H9 (cell line): ENCODE measurements at regions not wholly inside any gene's neighbourhood (a gene's known extent, or its start where the extent isn't known, plus 50 kb on each side); places are given as distances from the start of the nearest gene placed in this dataset.

Experiments used
- DNase-seq: peaks from one replicate; pipeline ENCODE4 v3.0.0-alpha.2; 2017
- H2AFZ ChIP-seq: one replicate; pipeline ENCODE4 v1.6.1; 2013; ENCODE audit warnings: mild to moderate bottlenecking, low read length, control low read depth, moderate library complexity
- H2AK5ac ChIP-seq: 2 replicates; pipeline ENCODE4 v1.6.1; 2013; ENCODE audit warnings: low read length, control low read depth, mixed read lengths; ENCODE audit not compliant: insufficient read length
- H2BK120ac ChIP-seq: one replicate; pipeline ENCODE4 v1.6.1; 2013; ENCODE audit warnings: low read depth, mild to moderate bottlenecking, low read length, control low read depth, inconsistent platforms; ENCODE audit not compliant: poor library complexity, severe bottlenecking
- H2BK12ac ChIP-seq: 2 replicates; pipeline ENCODE4 v1.6.1; 2013; ENCODE audit warnings: low read length, control low read depth, mixed read lengths, low read depth; ENCODE audit not compliant: insufficient read length
- H2BK15ac ChIP-seq: 2 replicates; pipeline ENCODE4 v1.6.1; 2013; ENCODE audit warnings: low read depth, low read length, control low read depth
- H2BK20ac ChIP-seq: one replicate; pipeline ENCODE4 v1.6.1; 2013; ENCODE audit warnings: low read depth, mild to moderate bottlenecking, low read length, control low read depth, inconsistent platforms; ENCODE audit not compliant: poor library complexity, severe bottlenecking
- H2BK5ac ChIP-seq: 2 replicates; pipeline ENCODE4 v1.6.1; 2013; ENCODE audit warnings: low read length, control low read depth, mixed read lengths; ENCODE audit not compliant: insufficient read length
- H3K14ac ChIP-seq: 2 replicates; pipeline ENCODE4 v1.6.1; 2013; ENCODE audit warnings: low read length, control low read depth; ENCODE audit not compliant: insufficient read depth
- H3K18ac ChIP-seq: 2 replicates; pipeline ENCODE4 v1.6.1; 2013; ENCODE audit warnings: low read depth, mild to moderate bottlenecking, mixed read lengths, low read length, control low read depth; ENCODE audit not compliant: insufficient read length
- H3K23ac ChIP-seq: 2 replicates; pipeline ENCODE4 v1.6.1; 2013; ENCODE audit warnings: low read length, control low read depth, mixed read lengths, low read depth; ENCODE audit not compliant: insufficient read length
- H3K23me2 ChIP-seq: 2 replicates; pipeline ENCODE4 v1.6.1; 2013; ENCODE audit warnings: low read depth, mild to moderate bottlenecking, mixed read lengths, low read length, control low read depth; ENCODE audit not compliant: insufficient read length, poor library complexity, severe bottlenecking
- H3K27ac ChIP-seq: 2 replicates; pipeline ENCODE4 v1.5.1; 2013; ENCODE audit warnings: low read length, control low read depth, mixed read lengths, low read depth; ENCODE audit not compliant: insufficient read length
- H3K27me3 ChIP-seq: 2 replicates; pipeline ENCODE4 v1.6.1; 2013; ENCODE audit warnings: low read length, control low read depth, inconsistent platforms; ENCODE audit not compliant: insufficient read depth
- H3K4ac ChIP-seq: 2 replicates; pipeline ENCODE4 v1.6.1; 2013; ENCODE audit warnings: low read depth, mild to moderate bottlenecking, control low read depth, inconsistent platforms, low read length, moderate library complexity
- H3K4me1 ChIP-seq: 2 replicates; pipeline ENCODE4 v1.6.1; 2013; ENCODE audit warnings: low read length, control low read depth, inconsistent platforms; ENCODE audit not compliant: insufficient read depth
- H3K4me2 ChIP-seq: 2 replicates; pipeline ENCODE4 v1.6.1; 2013; ENCODE audit warnings: low read length, control low read depth, mixed read lengths; ENCODE audit not compliant: insufficient read length, insufficient read depth
- H3K56ac ChIP-seq: 2 replicates; pipeline ENCODE4 v1.6.1; 2013; ENCODE audit warnings: low read depth, mild to moderate bottlenecking, mixed read lengths, low read length, control low read depth; ENCODE audit not compliant: insufficient read length
- H3K79me1 ChIP-seq: 2 replicates; pipeline ENCODE4 v1.6.1; 2013; ENCODE audit warnings: low read depth, mild to moderate bottlenecking, moderate library complexity, low read length, control low read depth, inconsistent platforms; ENCODE audit not compliant: insufficient read depth, poor library complexity, severe bottlenecking
- H3K79me2 ChIP-seq: 2 replicates; pipeline ENCODE4 v1.6.1; 2013; ENCODE audit warnings: low read length, control low read depth, inconsistent platforms; ENCODE audit not compliant: insufficient read depth
- H3K9ac ChIP-seq: 2 replicates; pipeline ENCODE4 v1.6.1; 2013; ENCODE audit warnings: low read length, control low read depth, mixed read lengths; ENCODE audit not compliant: insufficient read length; ENCODE audit errors: extremely low read depth
- H3K9me3 ChIP-seq: one replicate; pipeline ENCODE4 v1.6.1; 2013; ENCODE audit warnings: low read depth, low read length, inconsistent platforms; ENCODE audit not compliant: control insufficient read depth
- H3T11ph ChIP-seq: one replicate; pipeline ENCODE4 v1.6.1; 2013; ENCODE audit warnings: mild to moderate bottlenecking, low read length, control low read depth, inconsistent platforms
- H4K20me1 ChIP-seq: one replicate; pipeline ENCODE4 v1.6.1; 2013; ENCODE audit not compliant: control insufficient read depth, insufficient read length, insufficient read depth
- H4K5ac ChIP-seq: 2 replicates; pipeline ENCODE4 v1.6.1; 2013; ENCODE audit warnings: low read depth, mild to moderate bottlenecking, mixed read lengths, low read length, control low read depth; ENCODE audit not compliant: insufficient read length
- H4K8ac ChIP-seq: replicated peaks from 2 replicates; pipeline ENCODE4 v1.6.1; 2013; ENCODE audit warnings: low read length, control low read depth, mixed read lengths, low read depth; ENCODE audit not compliant: insufficient read length
- H4K91ac ChIP-seq: 2 replicates; pipeline ENCODE4 v1.6.1; 2013; ENCODE audit warnings: low read depth, mild to moderate bottlenecking, moderate library complexity, mixed read lengths, low read length, control low read depth; ENCODE audit not compliant: insufficient read length
- H3K27ac Mint-ChIP-seq, 3 experiments: 2 replicates in 2 of 3; 3 replicates in 1 of 3; pipeline ENCODE4 v1.8.0; 2020 to 2021; ENCODE audit warnings: mixed read lengths in 3 of 3, mild to moderate bottlenecking in 1 of 3, moderate library complexity in 1 of 3
- H3K27me3 Mint-ChIP-seq: 2 replicates; pipeline ENCODE4 v1.8.0; 2021; ENCODE audit warnings: low read depth, mild to moderate bottlenecking, moderate library complexity, mixed read lengths
- H3K36me3 Mint-ChIP-seq, 3 experiments: 2 replicates in 2 of 3; 3 replicates in 1 of 3; pipeline ENCODE4 v1.8.0; 2020 to 2021; ENCODE audit warnings: low read depth in 3 of 3, mixed read lengths in 3 of 3; ENCODE audit not compliant: insufficient read depth in 1 of 3
- H3K4me1 Mint-ChIP-seq, 2 experiments: 2 replicates each; pipeline ENCODE4 v1.8.0; 2020; ENCODE audit warnings: mixed read lengths in 2 of 2
- H3K4me3 Mint-ChIP-seq, 2 experiments: 2 replicates in 1 of 2; 3 replicates in 1 of 2; pipeline ENCODE4 v1.8.0; 2020 to 2021; ENCODE audit warnings: mild to moderate bottlenecking in 2 of 2, mixed read lengths in 2 of 2, moderate library complexity in 1 of 2
- H3K9me3 Mint-ChIP-seq, 2 experiments: 2 replicates in 1 of 2; 3 replicates in 1 of 2; pipeline ENCODE4 v1.8.0; 2020; ENCODE audit warnings: mild to moderate bottlenecking in 2 of 2, mixed read lengths in 2 of 2, moderate library complexity in 1 of 2
- CTCF ChIP-seq: fragments of 200-600 bp; sonication (generic); conservative IDR thresholded peaks from 3 replicates; pipeline ENCODE4 v1.8.0; 2021; ENCODE audit warnings: antibody characterized with exemption, mild to moderate bottlenecking
- WGBS: extraction: QIAGEN DNeasy Blood & Tissue Kit; methylation state at CpG from one replicate; pipeline ENCODE4 v1.1.7; 2013; ENCODE audit warnings: missing lambda C conversion rate, low lambda C conversion rate, mixed read lengths; ENCODE audit not compliant: insufficient read length; ENCODE audit errors: extremely low coverage; 5-methylcytosine and 5-hydroxymethylcytosine counted together

- H3K9me3 Mint-ChIP-seq: 0 out of 5 replicates have a peak, but pooled peaks cover 0 to 2% of the 10 kb centered on the region in 2 experiments
- Histone ChIP-seq H3K9ac (no peak overlapping the region), H3K9me3 (no peaks in the 10 kb centered on the region), H4K91ac (no peak overlapping the region), H2AK5ac (no peak overlapping the region), H3K56ac (no peak overlapping the region), H2BK5ac (no peak overlapping the region), H2BK20ac (no peak overlapping the region), H3K4ac (no peak overlapping the region), H3K4me2 (no peak overlapping the region), H2BK15ac (no peak overlapping the region), H2BK12ac (no peak overlapping the region), H3K23me2 (no peaks in the 10 kb centered on the region), H3K14ac (no peak overlapping the region), H2BK120ac (no peak overlapping the region), H3K18ac (no peak overlapping the region), H3T11ph (no peak overlapping the region), H4K5ac (no peak overlapping the region), H3K23ac (no peak overlapping the region), H3K27me3 (no peaks in the 10 kb centered on the region), H4K20me1 (no peaks in the 10 kb centered on the region), H2AFZ (no peak overlapping the region), H3K4me1 (no peaks in the 10 kb centered on the region), H4K8ac (no peak overlapping the region), H3K79me2 (no peaks in the 10 kb centered on the region), H3K79me1 (no peaks in the 10 kb centered on the region), H3K27ac (no peak overlapping the region)
- no peaks in the 10 kb centered on the region for H3K4me1 Mint-ChIP-seq
- H3K27me3 Mint-ChIP-seq: no peaks in the 10 kb centered on the region; the same call in 1 of the 2 replicates
- H3K4me3 Mint-ChIP-seq: no peak overlapping the region
- DNase-seq: no peak
- WGBS: 100% methylated on average over 2 of the region's 6 CpGs
- H3K27ac Mint-ChIP-seq: no peak overlapping the region
- no peak for TF ChIP-seq CTCF
- H3K36me3 Mint-ChIP-seq: no peaks in the 10 kb centered on the region
These were observed 445.0 kb upstream of the TGFBR2 start for GRCh38 chr3:30161375-30161774.
